ENCODE measurements at regions not wholly inside any gene's neighbourhood (a gene's known extent, or its start where the extent isn't known, plus 50 kb on each side); places are given as distances from the start of the nearest gene placed in this dataset.
A peak's percentile ranks its signal among the peaks of the same experiment; 100 is the strongest.

- no peak for DNase-seq (ENCODE audit: low read depth, low spot score)
Observed at GRCh38 chr14:71287567-71287966, 380.3 kb downstream of the PCNX1 start.

GRCh38 chr14:71289536-71289935 is 382.3 kb downstream of the PCNX1 start:
- DNase-seq (ENCODE audit: low read depth, low spot score), result no peak

- no peak for DNase-seq (ENCODE audit: low read depth, low spot score)
Observed at GRCh38 chr14:71290301-71290700, 383.0 kb downstream of the PCNX1 start.

- no peak for DNase-seq (ENCODE audit: low read depth, low spot score)
Observed at GRCh38 chr14:71290960-71291466, 383.8 kb downstream of the PCNX1 start.

- DNase-seq (ENCODE audit: low read depth, low spot score), result no peak
Observed at GRCh38 chr14:71296184-71296583, 388.9 kb downstream of the PCNX1 start.

- no peak for DNase-seq (ENCODE audit: low read depth, low spot score)
Observed at GRCh38 chr14:71300566-71301330, 393.5 kb downstream of the PCNX1 start.

- DNase-seq (ENCODE audit: low read depth, low spot score), result no peak
Observed at GRCh38 chr14:71301611-71302010, 394.4 kb downstream of the PCNX1 start.

- DNase-seq (ENCODE audit: low read depth, low spot score), result no peak
Observed at GRCh38 chr14:71304690-71305089, 397.4 kb downstream of the PCNX1 start.

- no peak for DNase-seq (ENCODE audit: low read depth, low spot score)
Observed at GRCh38 chr14:71308671-71309070, 401.4 kb downstream of the PCNX1 start.

- no peak for DNase-seq (ENCODE audit: low read depth, low spot score)
Observed at GRCh38 chr14:71309756-71310155, 402.5 kb downstream of the PCNX1 start.

- DNase-seq (ENCODE audit: low read depth, low spot score), result no peak
Observed at GRCh38 chr14:71311061-71311460, 403.8 kb downstream of the PCNX1 start.

GRCh38 chr14:71314717-71315116 is 407.5 kb downstream of the PCNX1 start:
- DNase-seq (ENCODE audit: low read depth, low spot score), result no peak

- DNase-seq (ENCODE audit: low read depth, low spot score), result no peak
Observed at GRCh38 chr14:71317385-71318096, 410.3 kb downstream of the PCNX1 start.

GRCh38 chr14:71318097-71318459 is 410.8 kb downstream of the PCNX1 start:
- no peak for DNase-seq (ENCODE audit: low read depth, low spot score)

GRCh38 chr14:71319666-71320065 is 412.4 kb downstream of the PCNX1 start:
- no peak for DNase-seq (ENCODE audit: low read depth, low spot score)

- DNase-seq (ENCODE audit: low read depth, low spot score), result peak; percentile 93
Observed at GRCh38 chr14:71320107-71320733, 413.0 kb downstream of the PCNX1 start, which contains the start of gene SIPA1L1. TSS of gene SIPA1L1 (plus strand) at chr14:71320476.

GRCh38 chr14:71320734-71321573 is 413.7 kb downstream of the PCNX1 start:
- DNase-seq (ENCODE audit: low read depth, low spot score), result no peak

GRCh38 chr14:71321574-71322315 is 414.5 kb downstream of the PCNX1 start:
- DNase-seq (ENCODE audit: low read depth, low spot score), result peak; percentile 64

GRCh38 chr14:71322655-71323250 is 415.5 kb downstream of the PCNX1 start:
- DNase-seq (ENCODE audit: low read depth, low spot score), result no peak

- DNase-seq (ENCODE audit: low read depth, low spot score), result no peak
Observed at GRCh38 chr14:71324767-71325272, 417.6 kb downstream of the PCNX1 start.

Measured in iPS DF 19.7 (cell line).